ENCODE measurements at regions not wholly inside any gene's neighbourhood (a gene's known extent, or its start where the extent isn't known, plus 50 kb on each side); places are given as distances from the start of the nearest gene placed in this dataset.

- Histone ChIP-seq H3K27me3 (no peaks in the 10 kb centered on the region), H3K9me3 (no peaks in the 10 kb centered on the region), H3K36me3 (no peaks in the 10 kb centered on the region), H3K27ac (no peak overlapping the region), H3K4me1 (no peaks in the 10 kb centered on the region), H3K4me3 (no peak overlapping the region)
- intact Hi-C loops (cut with DNase I) = no loop called here
- no peak for TF ChIP-seq CTCF (IDR thresholded peaks at IDR 0.05)
- no peak for ATAC-seq
- no peak for DNase-seq
- FAIRE-seq = no peak
- 88 to 92% methylated on average over 3 of the region's 3 CpGs for WGBS, 2 donors
Measured at GRCh38 chr9:2359891-2360471, 261.6 kb upstream of the VLDLR start.

GRCh38 chr9:2362150-2362549, 259.4 kb upstream of the VLDLR start:
- FAIRE-seq = no peak
- WGBS, 2 donors = 87 to 100% methylated on average over 2 of the region's 2 CpGs
- no peak for TF ChIP-seq CTCF (IDR thresholded peaks at IDR 0.05)
- DNase-seq = no peak
- Histone ChIP-seq H3K4me1 (no peaks in the 10 kb centered on the region), H3K27ac (no peak overlapping the region), H3K27me3 (no peaks in the 10 kb centered on the region), H3K36me3 (no peaks in the 10 kb centered on the region), H3K9me3 (no peaks in the 10 kb centered on the region), H3K4me3 (no peak overlapping the region)
- ATAC-seq = no peak
- intact Hi-C loops (cut with DNase I) = no loop called here

GRCh38 chr9:2363138-2363745, 258.3 kb upstream of the VLDLR start:
- no peak overlapping the region for H3K27ac ChIP-seq
- TF ChIP-seq CTCF (IDR thresholded peaks at IDR 0.05) = no peak
- H3K36me3 ChIP-seq = no peaks in the 10 kb centered on the region
- FAIRE-seq = no peak
- ATAC-seq = no peak
- no peak for DNase-seq
- H3K4me1 ChIP-seq = no peaks in the 10 kb centered on the region
- no peak overlapping the region for H3K4me3 ChIP-seq
- H3K9me3 ChIP-seq = no peaks in the 10 kb centered on the region
- intact Hi-C loops (cut with DNase I) = no loop called here
- no peaks in the 10 kb centered on the region for H3K27me3 ChIP-seq
- 79 to 83% methylated on average over 6 of the region's 6 CpGs for WGBS, 2 donors

- intact Hi-C loops (cut with DNase I) = no loop called here
- WGBS, 2 donors = 83 to 100% methylated on average over 1 of the region's 1 CpG
- no peaks in the 10 kb centered on the region for H3K9me3 ChIP-seq
Measured at GRCh38 chr9:2363781-2364180, 257.8 kb upstream of the VLDLR start.

More at GRCh38 chr9:2363781-2364180, 257.8 kb upstream of the VLDLR start:
- Histone ChIP-seq H3K4me3 (no peak overlapping the region), H3K36me3 (no peaks in the 10 kb centered on the region), H3K27me3 (no peaks in the 10 kb centered on the region), H3K4me1 (no peaks in the 10 kb centered on the region), H3K27ac (no peak overlapping the region)
- no peak for TF ChIP-seq CTCF (IDR thresholded peaks at IDR 0.05)
- ATAC-seq = no peak
- no peak for DNase-seq
- no peak for FAIRE-seq

Data from pancreas (tissue), 10 donors.